Dedifferentiated amniotic fluid mesenchymal stem cell (primary cell): ENCODE measurements at regions not wholly inside any gene's neighbourhood (a gene's known extent, or its start where the extent isn't known, plus 50 kb on each side); places are given as distances from the start of the nearest gene placed in this dataset.

ENCODE experiments used
- DNase-seq: peaks from one replicate; pipeline ENCODE4 v3.0.0-alpha.2; 2016; ENCODE audit errors: extremely low spot score

GRCh38 chr21:41671212-41671762, 95.6 kb downstream of the RIPK4 start:
- DNase-seq: no peak

GRCh38 chr21:41670056-41670805, 96.6 kb downstream of the RIPK4 start:
- no peak for DNase-seq

- no peak for DNase-seq
Measured at GRCh38 chr21:41669533-41669830, 97.4 kb downstream of the RIPK4 start.

- DNase-seq: no peak
Measured at GRCh38 chr21:41668686-41669532, 97.9 kb downstream of the RIPK4 start.

DNA sequence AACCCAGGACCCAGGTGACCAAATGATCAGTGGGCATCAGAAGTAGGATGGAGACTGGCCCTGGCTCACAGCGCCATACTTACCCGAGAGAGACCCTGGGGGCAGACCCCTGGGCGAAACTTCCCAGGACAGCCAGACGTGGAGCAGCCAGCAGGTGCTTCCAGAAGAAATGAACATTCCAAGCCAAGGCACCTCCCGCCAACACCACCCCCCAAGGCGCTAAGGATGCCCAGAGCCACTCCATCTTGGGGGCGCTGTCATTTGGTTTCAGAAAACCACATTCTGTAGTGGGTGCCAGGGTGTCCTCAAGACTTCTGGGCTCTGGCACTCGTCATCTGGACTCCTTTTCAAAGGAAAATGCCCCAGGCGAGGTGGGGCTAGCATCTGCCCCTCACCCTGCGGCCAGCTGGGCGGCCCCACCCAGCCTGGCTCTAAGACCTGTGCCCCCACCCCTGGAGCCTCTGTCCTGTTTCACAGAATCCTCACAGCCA, 98.8 kb downstream of the RIPK4 start:
- no peak for DNase-seq

DNA sequence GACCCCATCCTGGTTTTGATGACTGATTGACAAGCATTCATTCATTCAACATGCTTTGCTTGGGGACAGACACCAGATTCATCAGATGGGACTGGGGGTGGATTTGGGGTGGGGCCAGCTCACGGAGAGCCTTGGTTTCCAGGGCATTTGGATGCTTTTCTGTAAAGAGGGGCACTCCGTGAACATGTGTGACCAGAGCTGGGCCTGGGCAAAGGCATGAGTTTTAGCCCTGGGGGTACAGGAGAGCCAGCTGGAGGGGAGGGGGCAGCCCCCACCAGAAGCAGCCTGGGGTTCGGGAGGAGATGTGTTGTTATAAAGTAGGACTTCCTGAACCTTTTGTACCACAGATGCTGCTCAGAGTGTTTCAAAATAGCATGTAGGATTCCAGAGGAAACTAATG, 99.7 kb downstream of the RIPK4 start:
- DNase-seq: no peak

DNA sequence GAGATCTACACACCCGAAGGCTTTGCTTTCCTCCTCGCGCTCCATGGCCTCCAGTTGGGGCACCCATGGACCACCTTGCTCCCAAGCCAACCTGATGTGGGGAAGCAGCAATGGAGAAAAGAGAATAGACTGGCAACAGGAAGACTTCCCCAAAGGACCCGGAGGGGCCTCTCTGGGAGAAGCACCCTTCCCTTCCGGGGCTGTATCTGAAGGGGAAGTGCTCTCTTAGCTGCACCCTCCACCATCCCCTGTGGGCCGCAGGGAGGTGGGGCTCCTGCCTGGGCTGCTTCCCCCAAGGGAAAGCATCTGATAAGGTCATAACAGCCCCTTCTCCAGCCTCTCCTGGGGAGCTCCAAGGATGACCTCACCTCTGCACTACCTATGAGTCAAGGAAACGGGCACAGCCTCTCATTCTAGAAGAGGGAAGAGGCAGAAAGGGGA, 100.2 kb downstream of the RIPK4 start:
- DNase-seq: no peak

DNA sequence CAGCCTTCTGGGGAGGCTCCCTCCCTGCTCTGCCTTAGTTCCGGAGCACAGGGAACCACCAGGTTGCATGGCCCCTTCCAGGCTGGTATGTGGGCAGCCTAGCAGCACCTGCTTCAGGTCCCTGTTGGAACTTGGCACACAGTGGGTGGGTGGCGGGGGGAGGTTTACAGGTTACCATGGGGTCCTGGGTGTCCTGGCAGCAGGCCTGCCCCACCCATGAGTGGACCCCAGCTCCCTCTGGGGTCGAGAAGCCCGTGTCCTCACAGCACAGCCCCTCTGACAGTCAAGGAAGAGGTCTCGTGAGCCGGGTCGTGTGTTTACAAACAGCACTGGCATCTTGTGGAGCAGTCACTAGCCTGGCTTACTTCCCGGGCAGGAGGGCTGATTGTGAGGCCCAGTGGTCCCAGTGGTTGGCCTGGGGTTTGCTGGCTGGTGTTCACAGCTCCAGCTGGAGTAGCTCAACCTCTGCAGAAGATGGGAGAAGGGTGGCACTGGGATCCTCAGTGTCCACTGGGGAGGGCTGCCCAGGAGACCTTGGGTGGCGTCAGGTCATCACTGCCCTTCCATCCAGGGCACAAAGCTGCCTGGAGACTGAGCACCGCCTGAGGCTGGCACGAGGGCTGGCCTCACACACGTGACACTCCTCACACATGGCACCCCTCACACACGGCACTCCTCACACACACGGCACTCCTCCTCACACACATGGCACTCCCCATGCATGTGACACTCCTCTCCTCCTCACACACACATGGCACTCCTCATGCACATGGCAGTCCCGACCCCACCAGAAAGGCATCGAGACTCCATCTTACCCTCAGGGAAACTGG, 100.9 kb downstream of the RIPK4 start:
- no peak for DNase-seq

DNA sequence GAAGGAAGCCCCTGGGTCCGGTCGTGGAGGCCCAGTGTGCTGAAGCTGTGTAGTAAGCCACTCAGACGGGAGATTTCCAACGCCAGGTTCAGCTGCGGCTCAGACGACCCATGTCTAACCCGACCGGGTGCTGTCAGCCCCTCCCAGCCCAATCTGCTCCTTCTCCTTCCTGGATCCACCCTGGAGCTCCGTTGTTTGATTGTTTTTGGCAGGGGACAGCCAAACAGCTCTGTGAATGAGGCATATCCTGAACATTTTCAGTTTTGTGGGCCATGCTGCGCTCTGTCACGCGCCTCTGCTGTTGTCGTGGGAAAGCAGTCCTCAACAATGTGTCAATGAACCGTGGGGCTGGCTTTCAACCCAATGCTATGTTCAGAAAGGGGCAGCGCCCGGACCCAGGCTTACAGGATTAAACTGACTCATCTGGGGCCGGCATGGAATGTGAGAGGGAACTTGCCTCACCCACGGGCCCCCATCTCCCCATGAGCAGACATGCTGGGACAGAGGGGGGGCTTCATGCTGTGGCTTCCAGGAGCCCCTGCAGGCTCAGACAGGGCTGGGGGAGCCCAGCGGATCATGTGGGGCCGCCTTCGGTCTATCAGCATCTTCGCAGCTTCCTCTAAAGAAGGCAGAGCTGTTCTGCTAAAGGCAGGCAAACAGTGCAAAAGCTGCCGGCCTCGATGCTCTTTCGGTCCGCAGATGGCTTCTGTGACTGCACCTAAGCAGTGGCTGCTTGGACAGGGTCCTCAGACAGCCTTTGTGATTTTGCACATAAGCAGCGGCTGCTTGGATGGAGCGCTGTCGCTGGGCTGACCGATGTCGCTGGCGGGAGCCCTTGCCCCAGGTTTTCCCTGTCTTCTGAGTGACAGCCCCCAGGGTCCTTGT, 101.7 kb downstream of the RIPK4 start:
- DNase-seq: peak; percentile 22

GRCh38 chr21:41663805-41664788, 102.8 kb downstream of the RIPK4 start:
- no peak for DNase-seq

DNA sequence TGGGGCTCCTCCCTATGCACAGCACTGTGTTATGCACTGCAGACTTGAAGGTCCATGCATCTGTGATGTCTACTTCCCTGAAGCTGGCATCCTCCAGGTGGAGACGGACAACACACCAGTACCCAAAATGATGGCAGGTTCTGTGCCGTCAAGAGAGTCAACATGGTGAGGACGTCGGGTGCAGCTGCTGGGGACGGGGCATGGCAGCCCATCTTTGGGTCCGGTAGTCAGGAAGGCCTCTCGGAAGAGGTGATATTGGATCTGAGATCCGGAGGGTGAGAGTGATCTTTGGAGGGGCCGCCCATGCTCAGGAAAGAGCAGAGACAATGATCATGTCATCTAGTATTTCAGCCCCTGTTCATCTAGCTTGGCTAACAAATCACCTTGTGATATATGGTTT, 104.1 kb downstream of the RIPK4 start:
- DNase-seq: no peak

- DNase-seq: no peak
Measured at GRCh38 chr21:41662161-41662560, 104.7 kb downstream of the RIPK4 start.

GRCh38 chr21:41660748-41661147, 106.1 kb downstream of the RIPK4 start:
- DNase-seq: no peak

GRCh38 chr21:41659791-41660560, 106.9 kb downstream of the RIPK4 start:
- no peak for DNase-seq

- DNase-seq: no peak
Measured at GRCh38 chr21:41656946-41657525, 109.8 kb downstream of the RIPK4 start.

GRCh38 chr21:41655259-41655658, 111.6 kb downstream of the RIPK4 start:
- DNase-seq: no peak

DNA sequence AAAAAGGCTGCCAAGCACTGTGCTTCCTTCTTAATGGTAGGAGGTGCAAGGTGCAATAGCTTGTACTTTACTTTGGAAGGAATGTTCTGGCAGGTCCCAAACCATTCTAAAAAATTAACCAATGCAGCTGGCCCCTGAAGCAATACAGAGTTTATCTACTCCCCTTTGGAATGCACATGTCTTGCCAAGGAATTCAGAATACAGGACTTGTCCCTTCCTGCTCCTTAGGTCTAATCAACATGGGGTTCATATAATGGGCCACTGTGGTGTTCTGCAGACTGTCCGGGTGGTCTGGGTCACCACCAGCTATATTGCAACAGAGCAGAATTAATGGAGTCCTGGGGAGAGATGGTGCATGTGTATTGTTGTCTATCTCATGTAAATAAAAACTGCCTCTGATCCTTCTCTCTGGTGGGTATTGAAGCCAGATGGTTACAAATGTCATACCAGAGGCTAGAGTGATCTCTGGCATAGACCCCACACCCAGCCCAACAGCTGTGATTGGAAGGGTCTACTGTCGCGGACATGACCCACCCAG, 112.8 kb downstream of the RIPK4 start:
- peak; percentile 37 for DNase-seq

DNA sequence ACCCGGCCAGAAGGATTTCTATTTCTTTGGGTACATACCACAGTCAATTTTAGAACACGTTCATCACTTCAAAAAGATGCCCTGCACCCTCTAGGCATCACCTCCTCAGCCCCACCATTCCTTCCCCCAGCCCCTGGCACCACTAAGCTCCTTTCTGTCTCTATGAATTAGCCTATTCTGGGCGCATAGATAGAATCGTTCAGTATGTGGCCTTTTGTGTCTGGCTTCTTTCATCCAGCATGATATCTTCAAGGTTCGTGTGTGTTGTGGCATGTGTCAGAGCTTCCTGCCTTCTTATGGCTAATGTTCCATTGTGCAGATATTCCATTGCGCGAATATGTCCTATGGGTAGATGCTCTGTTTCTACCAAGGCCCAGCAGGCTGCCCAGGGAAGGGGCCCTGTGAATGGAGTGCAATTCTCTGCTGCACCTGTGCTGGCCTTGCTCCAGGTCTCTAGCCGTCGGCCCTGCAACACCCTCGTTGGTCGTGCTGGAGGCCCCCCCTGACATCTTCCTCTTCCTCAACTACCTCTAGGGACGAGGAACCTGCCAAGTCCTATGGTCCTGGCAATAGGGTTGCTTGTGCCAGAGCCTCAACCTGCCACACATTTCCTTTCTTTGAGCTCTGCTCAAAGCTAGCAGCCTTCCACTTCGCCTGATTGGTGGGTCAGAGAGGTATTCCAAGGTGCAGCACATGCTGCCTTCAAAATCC, 113.5 kb downstream of the RIPK4 start:
- DNase-seq: no peak
